Right lobe of liver (tissue), 4 donors: ENCODE measurements at regions not wholly inside any gene's neighbourhood (a gene's known extent, or its start where the extent isn't known, plus 50 kb on each side); places are given as distances from the start of the nearest gene placed in this dataset.

Source experiments
- POLR2A ChIP-seq: fragments of 450-650 bp; IDR thresholded peaks from one replicate; pipeline ENCODE4 v1.6.1; 2017; ENCODE audit warnings: antibody characterized with exemption, mild to moderate bottlenecking
- TF ChIP-seq, protein P1 (sequence below), 4 donors: fragments of 200-600 bp in 3 of 4; fragments of 450-650 bp in 1 of 4; IDR thresholded peaks; one replicate each; pipeline versions ENCODE4 v1.5.1 to v1.8.0; 2016 to 2022; ENCODE audit warnings: antibody characterized with exemption in 4 of 4, mild to moderate bottlenecking in 2 of 4
- donor health status: DM: no; HTN: no; CAD: no.
- donor health status: DM: no; HTN: no; CAD: no.
- donor health status: DM: no; HTN: yes; CAD: no.

- no peak for TF ChIP-seq POLR2A
- TF ChIP-seq, protein P1, sequence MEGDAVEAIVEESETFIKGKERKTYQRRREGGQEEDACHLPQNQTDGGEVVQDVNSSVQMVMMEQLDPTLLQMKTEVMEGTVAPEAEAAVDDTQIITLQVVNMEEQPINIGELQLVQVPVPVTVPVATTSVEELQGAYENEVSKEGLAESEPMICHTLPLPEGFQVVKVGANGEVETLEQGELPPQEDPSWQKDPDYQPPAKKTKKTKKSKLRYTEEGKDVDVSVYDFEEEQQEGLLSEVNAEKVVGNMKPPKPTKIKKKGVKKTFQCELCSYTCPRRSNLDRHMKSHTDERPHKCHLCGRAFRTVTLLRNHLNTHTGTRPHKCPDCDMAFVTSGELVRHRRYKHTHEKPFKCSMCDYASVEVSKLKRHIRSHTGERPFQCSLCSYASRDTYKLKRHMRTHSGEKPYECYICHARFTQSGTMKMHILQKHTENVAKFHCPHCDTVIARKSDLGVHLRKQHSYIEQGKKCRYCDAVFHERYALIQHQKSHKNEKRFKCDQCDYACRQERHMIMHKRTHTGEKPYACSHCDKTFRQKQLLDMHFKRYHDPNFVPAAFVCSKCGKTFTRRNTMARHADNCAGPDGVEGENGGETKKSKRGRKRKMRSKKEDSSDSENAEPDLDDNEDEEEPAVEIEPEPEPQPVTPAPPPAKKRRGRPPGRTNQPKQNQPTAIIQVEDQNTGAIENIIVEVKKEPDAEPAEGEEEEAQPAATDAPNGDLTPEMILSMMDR (IDR thresholded peaks at IDR 0.05) = no peak
These were observed 155.5 kb upstream of the SLC24A3 start for GRCh38 chr20:19056909-19057308.
